ENCODE measurements at regions not wholly inside any gene's neighbourhood (a gene's known extent, or its start where the extent isn't known, plus 50 kb on each side); places are given as distances from the start of the nearest gene placed in this dataset.

DNA sequence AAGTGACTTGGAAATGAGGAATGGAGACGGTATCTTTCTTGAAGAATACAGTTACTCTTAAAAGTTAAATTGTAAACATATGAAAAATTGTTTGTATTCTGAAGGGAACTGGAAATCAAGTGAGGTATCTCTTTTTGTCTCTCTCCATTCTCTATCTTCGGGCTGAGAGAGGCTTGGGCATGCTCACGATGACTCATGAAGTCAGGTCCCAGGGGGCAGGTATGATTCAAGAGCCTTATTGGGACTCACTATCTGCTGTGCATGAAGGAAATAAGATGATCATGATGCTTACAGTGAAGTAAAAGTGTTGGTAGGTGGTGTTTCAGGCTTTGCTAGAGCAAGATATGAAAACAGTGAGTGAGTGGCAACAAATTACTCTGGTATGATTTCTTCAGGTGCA lies 200.4 kb upstream of the PITX2 start:
- no peaks in the 10 kb centered on the region for H3K4me1 ChIP-seq (ENCODE audit: insufficient read depth, low read length)
- no peak overlapping the region for H2AFZ ChIP-seq (ENCODE audit: low read depth, low read length)
- no peaks in the 10 kb centered on the region for H3K9me3 ChIP-seq (ENCODE audit: low read length)
- no peaks in the 10 kb centered on the region for H3K27me3 ChIP-seq (ENCODE audit: insufficient read depth, low read length)
- H3K36me3 ChIP-seq (ENCODE audit: insufficient read depth, low read length) = no peaks in the 10 kb centered on the region
- H3K4me3 ChIP-seq (ENCODE audit: low read length) = no peak overlapping the region

DNA sequence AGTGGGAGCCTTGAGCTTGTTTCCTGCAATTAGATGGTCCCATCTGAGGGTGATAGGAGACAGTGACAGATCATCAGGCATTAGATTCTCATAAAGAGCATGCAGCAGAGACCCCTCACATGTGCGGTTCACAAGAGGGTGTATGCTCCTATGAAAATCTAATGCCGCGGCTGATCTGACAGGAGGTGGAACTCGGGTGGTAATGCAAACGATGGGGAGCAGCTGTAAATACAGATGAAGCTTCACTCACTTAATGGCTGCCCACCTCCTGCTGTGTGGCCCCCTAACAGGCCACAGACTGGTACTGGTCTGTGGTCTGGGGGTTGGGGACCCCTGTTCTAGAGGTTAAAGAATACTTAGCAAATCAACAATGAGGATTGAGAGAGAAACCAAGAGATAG lies 201.5 kb upstream of the PITX2 start:
- Histone ChIP-seq H3K4me3 (ENCODE audit: low read length) (no peak overlapping the region), H3K36me3 (ENCODE audit: insufficient read depth, low read length) (no peaks in the 10 kb centered on the region), H3K9me3 (ENCODE audit: low read length) (no peaks in the 10 kb centered on the region), H2AFZ (ENCODE audit: low read depth, low read length) (no peak overlapping the region), H3K27me3 (ENCODE audit: insufficient read depth, low read length) (no peaks in the 10 kb centered on the region), H3K4me1 (ENCODE audit: insufficient read depth, low read length) (no peaks in the 10 kb centered on the region)

DNA sequence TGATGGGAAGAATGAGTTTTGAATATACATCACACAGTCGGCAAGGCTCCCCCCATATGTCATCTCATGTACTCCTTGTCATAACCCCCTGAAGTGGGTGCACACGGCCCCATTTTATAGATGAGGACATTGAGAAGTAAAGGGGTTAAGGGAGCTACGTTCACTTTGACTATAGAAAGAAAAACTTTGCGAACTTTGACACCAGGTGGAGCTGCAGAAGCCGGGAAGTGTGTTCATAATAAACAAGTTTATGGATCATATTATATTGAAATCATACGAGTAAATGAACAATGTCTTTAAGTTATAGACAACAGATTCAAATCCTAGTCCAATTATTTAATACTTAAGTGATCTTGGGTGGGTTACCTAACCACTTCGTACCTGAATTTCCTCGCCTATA lies 203.8 kb upstream of the PITX2 start:
- H3K9me3 ChIP-seq (ENCODE audit: low read length) = no peaks in the 10 kb centered on the region
- no peak overlapping the region for H2AFZ ChIP-seq (ENCODE audit: low read depth, low read length)
- H3K4me1 ChIP-seq (ENCODE audit: insufficient read depth, low read length) = no peaks in the 10 kb centered on the region
- H3K27me3 ChIP-seq (ENCODE audit: insufficient read depth, low read length) = no peaks in the 10 kb centered on the region
- no peaks in the 10 kb centered on the region for H3K36me3 ChIP-seq (ENCODE audit: insufficient read depth, low read length)
- no peak overlapping the region for H3K4me3 ChIP-seq (ENCODE audit: low read length)

DNA sequence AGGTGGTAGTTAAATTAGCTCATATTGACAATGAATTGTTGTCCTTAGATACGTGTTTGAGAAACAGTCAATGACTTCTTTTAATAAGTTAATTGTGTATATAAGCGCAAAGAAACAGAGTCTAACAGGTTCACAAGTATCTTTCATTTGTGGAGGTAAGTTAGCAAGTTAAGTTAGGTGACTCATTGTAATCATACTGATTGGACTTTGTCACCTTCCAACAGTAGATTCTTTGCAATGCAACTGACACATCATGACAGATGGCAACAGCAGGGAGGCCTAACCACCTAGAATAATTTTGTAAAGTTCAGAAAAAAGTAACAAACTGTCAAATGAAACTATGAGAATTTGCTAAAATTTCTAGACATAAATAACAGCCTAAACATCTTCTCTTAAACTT lies 207.6 kb upstream of the PITX2 start:
- H3K4me3 ChIP-seq (ENCODE audit: low read length) = no peak overlapping the region
- H3K9me3 ChIP-seq (ENCODE audit: low read length) = no peaks in the 10 kb centered on the region
- H2AFZ ChIP-seq (ENCODE audit: low read depth, low read length) = no peak overlapping the region

DNA sequence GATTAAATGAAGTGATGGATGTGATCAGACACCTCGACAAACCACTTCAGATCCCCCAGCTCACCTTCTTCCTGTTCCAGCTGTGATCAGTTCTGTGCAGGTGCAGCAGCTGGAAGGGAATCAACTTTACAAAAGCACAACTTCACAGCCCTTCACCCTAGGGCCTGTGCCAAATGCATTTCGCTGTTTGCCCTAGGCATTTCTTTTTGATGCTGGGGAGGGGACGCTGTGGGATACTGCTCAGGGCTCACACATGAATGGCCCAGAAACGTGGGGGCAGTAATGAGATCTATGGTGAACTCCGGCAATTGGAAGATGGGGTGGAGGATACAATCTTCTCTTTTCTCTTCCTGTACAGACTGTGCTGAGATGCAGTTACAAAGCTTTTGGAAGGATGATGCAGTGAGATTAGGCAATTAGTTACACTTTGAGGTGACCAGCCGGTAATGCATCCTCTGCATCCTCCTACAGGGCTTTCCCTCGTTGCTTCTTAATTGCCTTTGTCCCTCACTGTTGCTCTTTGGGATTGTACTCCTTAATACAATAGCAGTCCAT lies 215.1 kb upstream of the PITX2 start:
- Histone ChIP-seq H2AFZ (ENCODE audit: low read depth, low read length) (no peak overlapping the region), H3K4me1 (ENCODE audit: insufficient read depth, low read length) (no peaks in the 10 kb centered on the region), H3K4me3 (ENCODE audit: low read length) (no peak overlapping the region), H3K27me3 (ENCODE audit: insufficient read depth, low read length) (no peaks in the 10 kb centered on the region), H3K36me3 (ENCODE audit: insufficient read depth, low read length) (no peaks in the 10 kb centered on the region), H3K9me3 (ENCODE audit: low read length) (no peaks in the 10 kb centered on the region)

More for the DNA sequence above, 207.6 kb upstream of the PITX2 start:
- H3K27me3 ChIP-seq (ENCODE audit: insufficient read depth, low read length) = no peaks in the 10 kb centered on the region
- H3K36me3 ChIP-seq (ENCODE audit: insufficient read depth, low read length) = no peaks in the 10 kb centered on the region
- H3K4me1 ChIP-seq (ENCODE audit: insufficient read depth, low read length) = no peaks in the 10 kb centered on the region

DNA sequence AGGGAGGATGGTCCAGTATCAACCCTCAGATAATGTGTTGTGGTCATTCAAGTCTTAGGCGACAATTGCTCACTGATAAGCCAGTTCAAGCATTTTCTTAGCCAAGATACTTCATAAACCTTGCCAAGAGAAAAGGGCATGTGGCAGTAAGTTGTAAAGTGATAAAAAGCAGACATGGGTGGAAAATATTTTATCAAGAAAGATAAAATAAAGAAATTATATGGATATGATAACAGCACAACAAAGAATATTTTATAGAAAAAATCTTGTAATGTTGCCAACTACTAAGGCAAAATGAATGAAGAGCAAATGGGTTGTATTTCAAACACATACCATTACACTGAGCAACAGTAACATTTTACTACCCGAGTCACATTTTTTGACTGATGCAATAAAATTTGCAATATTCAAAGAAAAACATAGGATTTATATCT lies 217.4 kb upstream of the PITX2 start:
- Histone ChIP-seq H3K4me3 (ENCODE audit: low read length) (no peak overlapping the region), H3K4me1 (ENCODE audit: insufficient read depth, low read length) (no peaks in the 10 kb centered on the region), H3K27me3 (ENCODE audit: insufficient read depth, low read length) (no peaks in the 10 kb centered on the region), H3K36me3 (ENCODE audit: insufficient read depth, low read length) (no peaks in the 10 kb centered on the region), H2AFZ (ENCODE audit: low read depth, low read length) (no peak overlapping the region), H3K9me3 (ENCODE audit: low read length) (no peaks in the 10 kb centered on the region)

DNA sequence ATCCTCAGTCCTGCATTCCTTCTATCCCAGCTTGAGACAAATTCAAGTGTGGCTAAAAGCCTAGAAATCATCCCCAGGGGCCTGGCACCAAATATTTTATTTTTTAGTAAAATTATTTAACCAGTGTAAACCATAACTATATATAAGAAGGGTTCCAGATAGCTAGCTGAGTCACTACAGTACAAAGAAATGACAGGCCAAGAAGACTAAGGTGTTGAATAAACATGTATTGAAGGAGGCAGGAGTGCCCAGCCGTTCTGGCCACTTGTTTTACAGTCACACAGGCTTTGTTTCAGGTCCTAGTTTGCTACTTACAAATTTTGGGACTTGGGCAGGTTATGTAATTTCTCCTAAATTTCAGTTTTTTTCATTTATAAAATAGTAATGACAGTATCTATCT lies 225.9 kb upstream of the PITX2 start:
- H3K4me3 ChIP-seq (ENCODE audit: low read length) = no peak overlapping the region
- no peaks in the 10 kb centered on the region for H3K9me3 ChIP-seq (ENCODE audit: low read length)
- no peak overlapping the region for H2AFZ ChIP-seq (ENCODE audit: low read depth, low read length)
- H3K27me3 ChIP-seq (ENCODE audit: insufficient read depth, low read length) = no peaks in the 10 kb centered on the region
- H3K36me3 ChIP-seq (ENCODE audit: insufficient read depth, low read length) = no peaks in the 10 kb centered on the region
- H3K4me1 ChIP-seq (ENCODE audit: insufficient read depth, low read length) = no peaks in the 10 kb centered on the region

DNA sequence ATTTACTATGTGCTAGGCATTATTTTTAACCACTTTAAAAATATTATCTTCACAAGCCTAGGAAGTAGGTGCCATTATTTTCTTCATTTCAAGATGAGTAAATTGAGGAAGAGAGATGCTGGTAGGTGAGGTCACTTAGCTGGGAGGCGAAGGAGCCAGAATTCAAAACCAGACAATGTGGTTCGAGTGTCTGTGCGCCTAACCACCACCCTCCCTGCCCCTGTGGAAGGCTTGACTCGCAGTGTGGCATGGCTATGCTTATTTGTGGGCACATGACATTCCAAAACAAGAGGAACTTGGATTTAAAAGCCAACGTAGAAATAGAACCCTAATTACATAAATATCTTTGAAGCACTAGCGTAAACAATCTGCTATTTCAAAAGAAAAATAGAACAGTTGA lies 226.6 kb upstream of the PITX2 start:
- Histone ChIP-seq H3K4me3 (ENCODE audit: low read length) (no peak overlapping the region), H3K36me3 (ENCODE audit: insufficient read depth, low read length) (no peaks in the 10 kb centered on the region), H3K9me3 (ENCODE audit: low read length) (no peaks in the 10 kb centered on the region), H3K27me3 (ENCODE audit: insufficient read depth, low read length) (no peaks in the 10 kb centered on the region), H2AFZ (ENCODE audit: low read depth, low read length) (no peak overlapping the region), H3K4me1 (ENCODE audit: insufficient read depth, low read length) (no peaks in the 10 kb centered on the region)

DNA sequence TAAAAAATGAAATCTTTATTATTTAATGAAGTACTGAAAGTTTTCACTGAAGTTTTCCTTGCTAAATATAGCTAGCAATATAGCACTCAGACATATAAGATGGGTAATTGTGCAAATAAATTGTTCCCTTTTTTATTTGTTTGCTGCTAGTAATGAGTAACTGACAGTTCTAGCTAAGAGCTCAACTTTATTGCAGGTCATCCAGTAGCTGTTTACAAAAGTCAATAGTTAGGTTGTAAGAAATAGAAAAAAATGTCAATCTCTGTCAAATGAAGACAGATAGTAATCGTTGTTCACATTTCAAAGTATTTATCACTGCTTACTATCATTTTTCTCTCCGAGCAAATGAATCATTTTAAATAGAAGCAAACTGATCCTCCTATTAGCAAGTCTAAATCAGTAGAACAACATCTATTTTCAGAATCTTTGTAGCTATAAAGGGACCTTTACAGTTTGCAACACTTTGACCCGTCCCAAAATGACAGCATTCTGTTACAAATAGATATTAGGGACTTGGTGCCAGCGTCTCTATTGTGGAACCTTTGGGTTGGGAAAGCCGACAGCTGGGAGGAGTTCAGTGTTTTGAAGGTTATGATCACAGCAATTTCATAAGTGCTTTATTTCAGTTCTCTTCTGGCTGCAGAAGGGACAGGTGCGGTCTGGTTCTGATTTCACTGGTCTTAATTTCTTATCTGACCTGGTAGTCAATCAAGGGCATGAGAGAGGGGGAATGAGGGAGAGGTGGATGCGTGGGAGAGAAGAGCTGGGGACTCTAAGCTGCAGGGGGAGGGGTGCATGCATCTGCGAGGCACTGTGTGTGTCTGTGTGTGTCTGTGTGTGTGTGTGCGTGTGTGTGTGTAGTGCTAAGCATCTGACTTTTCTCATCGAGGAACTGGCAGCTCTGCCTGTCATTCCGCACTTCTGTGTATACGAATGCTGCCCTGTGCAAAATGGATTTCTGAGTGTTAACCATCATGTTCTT lies 227.9 kb upstream of the PITX2 start:
- Histone ChIP-seq H3K27me3 (ENCODE audit: insufficient read depth, low read length) (no peaks in the 10 kb centered on the region), H3K4me1 (ENCODE audit: insufficient read depth, low read length) (no peaks in the 10 kb centered on the region), H3K4me3 (ENCODE audit: low read length) (no peak overlapping the region), H3K36me3 (ENCODE audit: insufficient read depth, low read length) (no peaks in the 10 kb centered on the region), H2AFZ (ENCODE audit: low read depth, low read length) (no peak overlapping the region), H3K9me3 (ENCODE audit: low read length) (no peaks in the 10 kb centered on the region)

DNA sequence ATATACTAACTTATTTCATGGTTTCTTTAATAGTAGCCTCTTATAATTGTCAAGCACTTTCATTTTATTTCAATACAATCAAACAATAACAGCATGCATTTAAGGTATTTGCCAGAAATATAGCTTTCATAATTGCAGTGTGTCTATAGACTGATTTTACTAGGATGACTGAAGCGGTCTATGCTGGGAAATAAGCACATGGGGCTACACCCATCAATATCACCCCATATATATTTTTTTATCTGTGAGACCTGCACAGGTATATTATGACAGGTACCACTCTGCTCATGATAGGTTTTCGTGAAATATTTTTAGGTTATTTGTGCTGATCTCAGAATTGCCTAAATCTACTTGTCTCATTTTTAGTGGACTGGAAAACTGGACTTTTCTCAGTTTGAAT lies 229.1 kb upstream of the PITX2 start:
- H3K4me3 ChIP-seq (ENCODE audit: low read length) = no peak overlapping the region
- no peaks in the 10 kb centered on the region for H3K4me1 ChIP-seq (ENCODE audit: insufficient read depth, low read length)
- no peaks in the 10 kb centered on the region for H3K9me3 ChIP-seq (ENCODE audit: low read length)
- no peaks in the 10 kb centered on the region for H3K27me3 ChIP-seq (ENCODE audit: insufficient read depth, low read length)
- no peaks in the 10 kb centered on the region for H3K36me3 ChIP-seq (ENCODE audit: insufficient read depth, low read length)
- no peak overlapping the region for H2AFZ ChIP-seq (ENCODE audit: low read depth, low read length)

DNA sequence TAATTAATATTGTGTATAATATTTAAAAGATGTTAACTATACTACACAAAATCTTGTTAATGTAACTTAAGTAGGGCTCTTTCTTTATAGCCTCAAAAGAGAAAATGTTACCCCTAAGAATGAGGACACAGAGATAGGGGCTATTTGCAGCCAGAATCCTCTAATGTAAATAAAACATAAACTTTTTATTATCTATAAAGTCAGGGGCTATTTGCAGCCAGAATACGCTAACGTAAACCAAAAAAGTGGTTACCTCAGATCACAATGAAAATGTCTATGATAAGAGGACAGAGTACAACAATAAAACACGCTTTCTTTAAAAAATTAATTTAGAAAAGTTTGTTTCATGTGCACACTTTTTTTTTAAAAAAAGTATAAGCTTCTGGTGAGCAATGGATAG lies 229.9 kb upstream of the PITX2 start:
- Histone ChIP-seq H3K27me3 (ENCODE audit: insufficient read depth, low read length) (no peaks in the 10 kb centered on the region), H2AFZ (ENCODE audit: low read depth, low read length) (no peak overlapping the region), H3K4me1 (ENCODE audit: insufficient read depth, low read length) (no peaks in the 10 kb centered on the region), H3K36me3 (ENCODE audit: insufficient read depth, low read length) (no peaks in the 10 kb centered on the region), H3K4me3 (ENCODE audit: low read length) (no peak overlapping the region), H3K9me3 (ENCODE audit: low read length) (no peaks in the 10 kb centered on the region)

DNA sequence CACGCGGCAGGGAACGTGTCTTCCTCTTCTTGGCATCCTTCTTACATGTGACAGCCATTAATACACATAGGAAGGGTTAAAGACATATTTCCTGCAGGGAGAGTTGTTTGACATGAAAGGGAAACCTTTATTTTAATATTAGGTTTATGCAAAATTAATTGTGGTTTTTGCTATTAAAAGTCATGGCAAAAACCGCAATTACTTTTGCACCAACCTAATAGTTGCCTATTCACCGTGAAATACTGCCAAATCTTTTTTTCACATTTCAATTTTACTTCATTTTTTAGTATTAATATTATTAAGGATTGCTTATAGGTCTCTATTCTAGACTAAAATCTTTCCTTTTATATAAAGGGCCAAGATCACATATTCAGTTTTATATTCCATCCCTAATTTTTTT lies 230.4 kb upstream of the PITX2 start:
- Histone ChIP-seq H3K4me3 (ENCODE audit: low read length) (no peak overlapping the region), H3K27me3 (ENCODE audit: insufficient read depth, low read length) (no peaks in the 10 kb centered on the region), H3K4me1 (ENCODE audit: insufficient read depth, low read length) (no peaks in the 10 kb centered on the region), H2AFZ (ENCODE audit: low read depth, low read length) (no peak overlapping the region), H3K36me3 (ENCODE audit: insufficient read depth, low read length) (no peaks in the 10 kb centered on the region), H3K9me3 (ENCODE audit: low read length) (no peaks in the 10 kb centered on the region)

DNA sequence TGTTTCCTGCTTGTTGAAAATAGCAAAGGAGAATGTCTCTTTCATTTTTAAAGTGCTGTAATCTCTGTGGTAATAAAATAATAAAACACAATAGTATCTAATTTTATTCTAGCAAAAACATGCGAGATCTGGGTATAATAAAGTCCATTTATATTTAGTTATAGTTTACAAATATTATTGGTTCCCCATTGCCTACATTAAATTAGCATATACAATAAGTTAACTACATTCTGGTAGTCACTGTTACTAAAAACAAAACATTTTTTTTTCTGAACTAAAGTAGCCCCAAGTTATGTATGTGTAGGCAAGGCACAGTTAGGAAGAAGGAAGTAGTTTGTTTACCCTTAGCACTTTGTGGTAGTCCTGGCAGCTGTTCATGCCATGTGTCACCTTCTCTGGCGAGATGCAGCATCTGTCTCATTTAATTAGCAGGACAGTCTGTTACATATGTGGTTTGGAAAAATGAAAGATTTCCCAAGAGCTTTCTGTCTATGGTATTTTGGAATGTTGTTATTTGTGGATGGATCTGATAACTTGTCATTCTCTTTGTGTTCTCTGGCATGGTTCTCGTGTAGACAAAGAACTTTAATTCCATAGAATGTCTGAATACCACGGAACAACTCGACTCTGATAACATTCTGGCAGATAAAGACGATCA lies 231.3 kb upstream of the PITX2 start:
- Histone ChIP-seq H3K36me3 (ENCODE audit: insufficient read depth, low read length) (no peaks in the 10 kb centered on the region), H3K9me3 (ENCODE audit: low read length) (no peaks in the 10 kb centered on the region), H3K27me3 (ENCODE audit: insufficient read depth, low read length) (no peaks in the 10 kb centered on the region), H3K4me3 (ENCODE audit: low read length) (no peak overlapping the region), H3K4me1 (ENCODE audit: insufficient read depth, low read length) (no peaks in the 10 kb centered on the region), H2AFZ (ENCODE audit: low read depth, low read length) (no peak overlapping the region)
